ENCODE measurements at regions not wholly inside any gene's neighbourhood (a gene's known extent, or its start where the extent isn't known, plus 50 kb on each side); places are given as distances from the start of the nearest gene placed in this dataset.
"Not testable (repeated sequence)": the region's sequence is repeated elsewhere in the genome, so short reads cannot be mapped to it uniquely, and the experiment has no call there.

DNA sequence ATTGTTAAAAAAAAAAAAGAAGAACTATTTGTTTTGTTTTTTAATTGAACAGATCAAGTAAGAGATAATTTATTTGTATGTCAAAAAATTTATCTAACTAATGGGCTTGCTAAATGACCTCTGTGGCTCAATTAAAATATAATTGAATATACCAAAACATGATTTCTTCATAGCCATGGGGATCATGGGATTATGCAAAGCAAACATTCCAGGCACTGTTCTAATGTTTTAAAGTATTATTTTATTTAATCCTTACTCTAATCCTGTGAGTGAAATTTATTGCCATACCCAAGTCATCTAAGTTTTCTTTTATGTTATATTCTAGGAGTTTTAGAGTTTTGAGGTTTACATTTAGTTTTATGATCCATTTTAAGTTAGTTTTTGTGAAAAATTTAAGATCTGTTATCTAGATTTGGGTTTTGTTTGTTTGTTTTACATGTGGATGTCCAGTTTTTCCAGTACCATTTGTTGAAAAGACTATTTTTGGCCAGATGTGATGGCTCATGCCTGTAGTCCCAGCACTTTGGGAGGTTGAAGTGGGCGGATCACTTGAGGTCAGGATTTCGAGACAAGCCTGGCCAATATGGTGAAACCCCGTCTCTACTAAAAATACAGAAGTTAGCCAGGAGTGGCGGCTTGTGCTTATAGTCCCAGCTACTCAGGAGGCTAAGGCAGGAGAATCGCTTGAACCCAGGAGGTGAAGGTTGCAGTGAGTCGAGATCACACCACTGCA is 52.3 kb upstream of the CNOT10 start:
- Histone ChIP-seq H3K9me3 (no peaks in the 10 kb centered on the region), H3K27me3 (no peaks in the 10 kb centered on the region), H3K36me3 (no peaks in the 10 kb centered on the region), H3K4me3 (no peak overlapping the region)
- no peak for DNase-seq

DNA sequence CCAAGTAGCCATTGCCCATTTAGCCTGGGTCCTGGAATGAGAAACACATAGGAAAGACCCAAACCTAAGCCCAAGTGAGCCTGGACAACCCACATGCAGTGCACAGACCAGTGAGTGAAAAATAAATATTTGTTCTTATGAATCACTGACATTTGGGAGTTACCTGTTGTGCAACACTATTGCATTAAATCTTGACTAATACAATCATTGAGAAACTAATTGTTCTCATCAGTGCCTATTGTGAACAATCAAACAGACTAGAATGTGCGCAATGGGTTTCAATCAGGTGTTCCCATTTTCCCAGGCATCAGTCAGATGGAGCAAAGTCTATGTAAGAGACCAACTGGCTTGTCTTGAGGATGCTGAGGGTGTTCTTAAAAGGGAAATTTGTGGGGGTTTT is 54.7 kb upstream of the CNOT10 start:
- Histone ChIP-seq H3K9me3 (0 out of 2 replicates have a peak, but pooled peaks cover 2% of the 10 kb centered on the region), H3K4me3 (no peak overlapping the region), H3K36me3 (no peaks in the 10 kb centered on the region), H3K27me3 (no peaks in the 10 kb centered on the region)
- DNase-seq: no peak

DNA sequence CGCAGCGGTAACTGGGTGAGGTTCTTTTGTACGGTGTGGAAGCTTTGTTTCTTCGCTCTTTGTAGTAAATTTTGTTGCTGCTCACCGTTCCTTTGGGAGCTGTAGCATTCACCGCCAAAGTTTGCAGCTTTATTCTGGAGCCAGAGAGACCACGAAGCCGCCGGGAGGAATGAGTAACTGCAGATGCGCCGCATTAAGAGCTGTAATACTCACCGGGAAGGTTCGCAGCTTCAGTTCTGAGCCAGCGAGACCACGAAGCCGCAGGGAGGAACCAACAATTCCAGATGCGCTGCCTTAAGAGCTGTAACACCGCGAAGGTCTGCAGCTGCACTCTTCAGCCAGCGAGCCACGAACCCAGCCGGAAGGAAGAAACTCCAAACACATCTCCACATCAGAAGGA is 56.0 kb upstream of the DYNC1LI1 start:
- peak; percentile 66 for DNase-seq
- Histone ChIP-seq H3K36me3 (no peaks in the 10 kb centered on the region), H3K27me3 (no peaks in the 10 kb centered on the region), H3K4me3 (peak overlapping the region; percentile 20), H3K9me3 (0 out of 2 replicates have a peak, but pooled peaks cover 2% of the 10 kb centered on the region)

DNA sequence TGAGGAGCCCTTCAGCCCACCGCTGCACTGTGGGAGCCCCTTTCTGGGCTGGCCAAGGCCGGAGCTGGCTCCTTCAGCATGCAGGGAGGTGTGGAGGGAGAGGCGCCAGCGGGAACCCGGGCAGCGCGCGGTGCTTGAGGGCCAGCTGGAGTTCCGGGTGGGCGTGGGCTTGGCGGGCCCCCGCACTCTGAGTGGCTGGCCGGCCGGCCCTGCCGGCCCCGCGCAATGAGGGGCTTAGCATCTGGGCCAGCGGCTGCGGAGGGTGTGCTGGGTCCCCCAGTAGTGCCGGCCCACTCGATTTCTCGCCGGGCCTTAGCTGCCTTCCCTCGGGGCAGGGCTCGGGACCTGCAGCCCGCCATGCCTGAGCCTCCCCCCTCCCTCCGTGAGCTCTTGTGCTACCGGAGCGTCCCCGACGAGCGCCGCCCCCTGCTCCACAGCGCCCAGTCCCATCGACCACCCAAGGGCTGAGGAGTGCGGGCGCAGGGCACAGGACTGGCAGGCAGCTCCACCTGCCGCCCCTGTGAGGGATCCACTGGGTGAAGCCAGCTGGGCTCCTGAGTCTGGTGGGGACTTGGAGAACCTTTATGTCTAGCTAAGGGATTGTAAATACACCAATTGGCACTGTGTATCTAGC is 55.0 kb upstream of the DYNC1LI1 start:
- not testable (repeated sequence) for H3K9me3 ChIP-seq, DNase-seq, H3K27me3 ChIP-seq, H3K4me3 ChIP-seq, H3K36me3 ChIP-seq

DNA sequence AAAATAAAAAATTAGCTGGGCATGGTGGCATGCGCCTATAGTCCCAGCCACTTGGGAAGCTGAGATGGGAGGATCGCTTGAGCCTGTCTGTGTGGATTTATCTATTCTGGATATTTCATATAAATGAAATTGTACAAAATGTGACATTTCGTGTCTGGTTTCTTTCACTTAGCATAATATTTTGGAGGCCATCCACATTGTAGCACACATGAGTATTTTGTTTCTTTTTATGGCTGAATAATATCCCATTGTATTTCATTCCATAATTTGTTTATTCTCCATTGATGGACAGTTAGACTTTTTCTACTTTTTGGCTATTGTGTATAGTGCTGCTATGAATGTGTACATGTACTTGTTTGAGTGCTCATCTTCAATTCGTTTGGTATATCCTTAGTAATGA is 52.9 kb upstream of the DYNC1LI1 start:
- DNase-seq: no peak
- Histone ChIP-seq H3K9me3 (0 out of 2 replicates have a peak, but pooled peaks cover 2% of the 10 kb centered on the region), H3K36me3 (no peaks in the 10 kb centered on the region), H3K27me3 (no peaks in the 10 kb centered on the region), H3K4me3 (no peak overlapping the region)

DNA sequence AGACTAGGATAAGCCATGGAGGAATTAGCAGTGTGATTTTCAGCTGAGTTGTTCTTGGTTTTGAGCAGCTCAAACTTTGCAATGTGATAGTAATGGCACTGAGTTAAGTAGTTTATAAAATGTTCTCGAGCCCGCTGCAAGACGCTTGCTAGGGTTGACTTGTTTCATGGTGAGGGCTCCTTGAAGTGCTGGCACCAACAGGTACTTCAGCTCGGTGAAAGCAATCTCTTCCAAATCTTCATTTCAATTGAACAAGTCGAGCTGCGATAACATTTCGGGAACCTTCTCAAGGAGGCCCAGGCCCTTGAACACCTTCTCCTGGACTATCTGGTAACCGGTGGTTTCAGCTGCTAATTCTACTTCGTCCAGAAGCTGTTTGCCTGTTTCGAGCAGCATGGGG is 50.8 kb upstream of the DYNC1LI1 start:
- Histone ChIP-seq H3K4me3 (no peak overlapping the region), H3K9me3 (0 out of 2 replicates have a peak, but pooled peaks cover 2% of the 10 kb centered on the region), H3K27me3 (no peaks in the 10 kb centered on the region), H3K36me3 (no peaks in the 10 kb centered on the region)
- DNase-seq: no peak

DNA sequence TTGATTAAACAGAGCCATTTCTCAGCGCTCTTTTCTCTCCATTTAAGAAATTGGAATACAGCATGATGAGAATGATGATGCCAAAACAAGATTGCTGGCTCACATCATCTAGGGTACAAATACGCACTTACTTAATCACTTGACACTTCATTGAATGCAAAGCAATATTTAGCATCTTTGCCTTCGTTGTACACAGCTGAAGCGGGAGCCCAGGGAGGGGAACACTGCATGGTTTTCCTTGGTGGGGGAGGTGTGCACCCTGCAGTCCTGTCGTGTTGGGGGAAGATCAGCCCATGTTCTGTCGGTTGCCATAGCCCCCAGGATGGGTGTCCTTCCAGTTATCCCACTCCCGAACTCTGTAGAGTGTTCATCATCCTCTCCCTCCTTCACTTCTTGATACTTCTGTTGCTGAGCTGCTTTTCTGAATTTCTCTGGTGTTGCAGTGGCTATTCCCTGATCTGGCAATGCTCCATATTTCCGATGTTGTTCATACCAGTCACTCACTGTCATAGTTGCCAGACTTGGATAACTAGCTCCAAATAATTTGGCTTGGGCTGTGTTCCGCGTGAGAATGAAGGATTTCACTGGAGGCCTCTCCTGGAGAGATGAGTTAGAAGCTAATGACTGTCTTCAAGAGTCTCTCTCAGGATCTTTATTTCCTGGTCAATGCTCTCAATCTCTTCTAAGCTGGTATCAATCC is 50.1 kb upstream of the DYNC1LI1 start:
- H3K4me3 ChIP-seq: no peak overlapping the region
- no peak for DNase-seq

More for the DNA sequence above, 50.1 kb upstream of the DYNC1LI1 start:
- Histone ChIP-seq H3K36me3 (no peaks in the 10 kb centered on the region), H3K9me3 (no peaks in the 10 kb centered on the region), H3K27me3 (no peaks in the 10 kb centered on the region)
